MV-4-11 (cell line): ENCODE measurements at regions not wholly inside any gene's neighbourhood (a gene's known extent, or its start where the extent isn't known, plus 50 kb on each side); places are given as distances from the start of the nearest gene placed in this dataset.

Source experiments
- DNase-seq: peaks from one replicate; lab custom pipeline; 2025; lab: John Stamatoyannopoulos, UW

DNA sequence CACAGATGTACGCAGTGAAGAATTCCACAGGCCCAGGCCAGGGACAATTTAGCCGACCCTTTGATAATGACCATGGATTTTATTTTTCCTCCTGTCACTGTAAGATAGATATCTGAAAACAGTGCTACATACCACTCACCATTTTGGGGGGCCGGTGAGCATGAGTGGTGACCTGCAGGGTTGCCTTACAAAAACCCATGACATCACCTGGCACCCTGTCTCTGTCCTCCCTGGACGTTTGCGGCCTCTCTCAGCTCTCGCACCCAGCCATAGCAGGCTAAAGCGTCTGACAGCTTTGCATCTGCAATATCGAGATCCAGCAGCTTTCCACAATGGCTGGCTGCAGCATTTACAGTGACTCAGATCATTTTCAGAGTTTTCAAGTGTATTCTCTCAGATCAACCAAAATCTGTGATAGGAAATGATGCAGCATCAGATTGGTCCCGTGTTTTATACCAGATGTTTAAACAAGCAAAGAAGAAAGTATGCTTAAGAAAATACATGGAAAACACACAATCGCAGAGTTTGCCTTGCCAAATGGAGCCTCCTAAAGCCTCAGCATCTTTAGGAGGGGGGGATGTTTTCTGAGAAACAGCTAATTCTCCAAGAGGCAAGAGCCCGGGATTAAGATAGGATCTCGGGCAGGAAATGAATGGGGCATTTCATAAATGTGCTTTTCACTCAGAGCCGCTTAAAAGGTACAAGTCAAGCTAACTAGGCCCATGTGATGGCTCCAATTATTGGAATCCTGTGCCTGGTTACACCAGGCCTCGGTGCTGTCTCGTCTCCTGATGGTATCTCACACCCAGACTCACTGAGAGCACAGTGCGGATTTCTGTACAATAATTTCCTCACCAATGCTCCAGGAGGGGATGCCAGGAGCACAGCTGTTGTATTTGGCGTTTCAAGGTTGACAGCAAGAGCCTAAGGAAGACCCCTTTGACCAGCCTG, 257.3 kb downstream of the XXYLT1 start:
- DNase-seq: no peak

GRCh38 chr3:195015021-195015420, 255.9 kb downstream of the XXYLT1 start:
- DNase-seq: no peak

GRCh38 chr3:195017151-195017550, 253.8 kb downstream of the XXYLT1 start:
- no peak for DNase-seq
